GM13976 (cell line): ENCODE measurements at regions not wholly inside any gene's neighbourhood (a gene's known extent, or its start where the extent isn't known, plus 50 kb on each side); places are given as distances from the start of the nearest gene placed in this dataset.

ENCODE experiments used
- DNase-seq: peaks from one replicate; pipeline ENCODE4 v3.0.0; 2012; ENCODE audit warnings: low spot score
- CTCF ChIP-seq: IDR thresholded peaks from 2 replicates; pipeline ENCODE4 v1.5.1; 2012; ENCODE audit warnings: borderline replicate concordance, mild to moderate bottlenecking; ENCODE audit not compliant: insufficient read depth; ENCODE audit errors: extremely low read depth, missing control alignments, control extremely low read depth
- in situ Hi-C: fragments of 300-500 bp; cut with MboI; formaldehyde crosslinking; loops from one replicate; pipeline ENCODE4 v1.12.0; 2022; ENCODE audit warnings: low sequenced_read_pairs, mixed read lengths, inconsistent platforms; ENCODE audit not compliant: unreplicated experiment

- TF ChIP-seq CTCF, result no peak
- in situ Hi-C loops, result no loop called here
- no peak for DNase-seq
Measured at GRCh38 chr12:74076918-74077317, 460.7 kb upstream of the ATXN7L3B start.

- in situ Hi-C loops, result no loop called here
- DNase-seq, result no peak
- no peak for TF ChIP-seq CTCF
Measured at GRCh38 chr12:74105434-74105833, 432.2 kb upstream of the ATXN7L3B start.

- TF ChIP-seq CTCF, result no peak
- in situ Hi-C loops, result no loop called here
- DNase-seq, result no peak
Measured at GRCh38 chr12:74108729-74109128, 428.9 kb upstream of the ATXN7L3B start.

- in situ Hi-C loops, result no loop called here
- TF ChIP-seq CTCF, result peak; percentile 29
- no peak for DNase-seq
Measured at GRCh38 chr12:74111688-74112360, 425.8 kb upstream of the ATXN7L3B start.

GRCh38 chr12:74119811-74120362 lies 417.7 kb upstream of the ATXN7L3B start:
- in situ Hi-C loops, result no loop called here
- TF ChIP-seq CTCF, result no peak
- DNase-seq, result no peak

GRCh38 chr12:74120644-74121043 lies 417.0 kb upstream of the ATXN7L3B start:
- DNase-seq, result no peak
- in situ Hi-C loops, result no loop called here
- TF ChIP-seq CTCF, result no peak
